ENCODE measurements at regions not wholly inside any gene's neighbourhood (a gene's known extent, or its start where the extent isn't known, plus 50 kb on each side); places are given as distances from the start of the nearest gene placed in this dataset.

DNA sequence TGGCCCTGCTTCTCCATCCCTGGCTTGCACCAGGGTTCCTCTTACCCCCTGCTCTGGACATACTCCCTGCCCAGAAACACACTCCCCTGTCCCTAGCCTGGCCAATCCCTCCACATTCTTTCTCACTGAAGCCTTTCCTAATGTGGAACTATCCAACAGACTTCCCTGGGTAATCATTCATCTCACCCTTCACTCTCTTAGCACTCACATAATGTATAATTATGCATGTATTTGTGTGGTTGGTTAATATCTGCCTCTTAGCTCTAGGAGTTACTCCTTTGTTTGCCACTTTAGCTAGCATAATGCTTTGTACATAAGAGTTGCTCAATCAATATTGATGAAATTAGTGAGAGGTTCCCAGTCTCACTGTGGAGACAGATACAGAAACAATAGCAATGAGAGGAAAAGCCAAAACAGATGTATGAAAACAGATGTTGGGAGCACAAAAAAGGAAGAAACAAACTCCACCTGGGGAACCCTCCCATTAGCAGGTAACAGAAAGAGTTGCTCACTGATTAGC lies 76.9 kb upstream of the WARS2 start:
- TF ChIP-seq, protein P1, sequence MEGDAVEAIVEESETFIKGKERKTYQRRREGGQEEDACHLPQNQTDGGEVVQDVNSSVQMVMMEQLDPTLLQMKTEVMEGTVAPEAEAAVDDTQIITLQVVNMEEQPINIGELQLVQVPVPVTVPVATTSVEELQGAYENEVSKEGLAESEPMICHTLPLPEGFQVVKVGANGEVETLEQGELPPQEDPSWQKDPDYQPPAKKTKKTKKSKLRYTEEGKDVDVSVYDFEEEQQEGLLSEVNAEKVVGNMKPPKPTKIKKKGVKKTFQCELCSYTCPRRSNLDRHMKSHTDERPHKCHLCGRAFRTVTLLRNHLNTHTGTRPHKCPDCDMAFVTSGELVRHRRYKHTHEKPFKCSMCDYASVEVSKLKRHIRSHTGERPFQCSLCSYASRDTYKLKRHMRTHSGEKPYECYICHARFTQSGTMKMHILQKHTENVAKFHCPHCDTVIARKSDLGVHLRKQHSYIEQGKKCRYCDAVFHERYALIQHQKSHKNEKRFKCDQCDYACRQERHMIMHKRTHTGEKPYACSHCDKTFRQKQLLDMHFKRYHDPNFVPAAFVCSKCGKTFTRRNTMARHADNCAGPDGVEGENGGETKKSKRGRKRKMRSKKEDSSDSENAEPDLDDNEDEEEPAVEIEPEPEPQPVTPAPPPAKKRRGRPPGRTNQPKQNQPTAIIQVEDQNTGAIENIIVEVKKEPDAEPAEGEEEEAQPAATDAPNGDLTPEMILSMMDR (conservative IDR thresholded peaks at IDR 0.05 in 1 of 2, IDR thresholded peaks at IDR 0.05 in 1 of 2; ENCODE audit: extremely low read depth in 1 of 2, insufficient read depth in 1 of 2, low read depth in 1 of 2, low read length in 2 of 2), result no peak
- no peak for TF ChIP-seq EZH2 (IDR thresholded peaks at IDR 0.05; ENCODE audit: borderline replicate concordance, low read length)
